ENCODE measurements at regions not wholly inside any gene's neighbourhood (a gene's known extent, or its start where the extent isn't known, plus 50 kb on each side); places are given as distances from the start of the nearest gene placed in this dataset.

- no peaks in the 10 kb centered on the region for H3K27me3 ChIP-seq
Observed at GRCh38 chr4:64533159-64533558, 123.9 kb upstream of the TECRL start.

DNA sequence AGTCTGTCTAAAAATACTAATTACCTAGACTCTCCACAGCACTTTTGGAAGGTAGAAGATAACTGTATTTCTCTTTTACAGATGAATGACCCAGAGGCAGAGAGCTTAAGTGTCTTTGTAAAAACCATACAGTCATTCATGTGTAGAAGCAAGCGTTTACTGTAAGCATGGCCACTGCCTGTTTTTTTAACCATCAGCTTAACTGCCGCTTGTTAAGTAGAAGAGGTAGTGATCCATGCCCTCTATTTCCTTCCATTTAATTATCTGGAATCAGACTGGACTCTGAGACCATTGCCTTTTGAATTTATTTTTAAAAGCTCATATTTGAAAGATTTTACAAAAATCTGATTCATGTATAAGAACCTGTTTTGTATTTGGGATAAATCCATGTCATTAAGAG lies 111.2 kb upstream of the TECRL start:
- no peaks in the 10 kb centered on the region for H3K36me3 ChIP-seq

More at GRCh38 chr4:64533159-64533558, 123.9 kb upstream of the TECRL start:
- Histone ChIP-seq H3K36me3 (no peaks in the 10 kb centered on the region), H3K9me3 (no peaks in the 10 kb centered on the region), H3K4me3 (no peak overlapping the region)
- DNase-seq: no peak

DNA sequence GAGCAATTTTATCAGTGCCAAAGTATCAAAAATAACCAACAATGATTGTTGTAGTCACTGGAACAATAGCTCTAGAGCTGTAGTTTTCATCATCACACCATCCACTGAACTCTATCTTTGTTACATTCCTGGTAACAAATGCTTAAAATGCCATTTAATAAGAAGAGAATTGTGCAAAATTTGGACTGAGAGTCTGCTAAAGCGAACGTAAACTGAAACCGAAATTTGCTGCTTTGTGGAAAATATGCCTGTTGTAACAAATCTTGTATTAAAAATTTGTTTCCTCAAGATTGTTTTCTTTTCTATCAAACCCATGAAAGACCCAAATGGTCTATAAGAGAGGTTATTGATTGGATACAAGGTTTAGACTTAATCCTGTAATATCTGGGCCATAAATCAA lies 109.3 kb upstream of the TECRL start:
- no peaks in the 10 kb centered on the region for H3K27me3 ChIP-seq
- H3K9me3 ChIP-seq: no peaks in the 10 kb centered on the region
- H3K36me3 ChIP-seq: no peaks in the 10 kb centered on the region
- H3K4me3 ChIP-seq: no peak overlapping the region
- DNase-seq: no peak

More for the DNA sequence above, 111.2 kb upstream of the TECRL start:
- DNase-seq: no peak
- Histone ChIP-seq H3K27me3 (no peaks in the 10 kb centered on the region), H3K4me3 (no peak overlapping the region), H3K9me3 (no peaks in the 10 kb centered on the region)

GRCh38 chr4:64516176-64516575 lies 106.9 kb upstream of the TECRL start:
- no peaks in the 10 kb centered on the region for H3K27me3 ChIP-seq
- H3K9me3 ChIP-seq: no peaks in the 10 kb centered on the region
- DNase-seq: no peak
- H3K4me3 ChIP-seq: no peak overlapping the region
- no peaks in the 10 kb centered on the region for H3K36me3 ChIP-seq

DNA sequence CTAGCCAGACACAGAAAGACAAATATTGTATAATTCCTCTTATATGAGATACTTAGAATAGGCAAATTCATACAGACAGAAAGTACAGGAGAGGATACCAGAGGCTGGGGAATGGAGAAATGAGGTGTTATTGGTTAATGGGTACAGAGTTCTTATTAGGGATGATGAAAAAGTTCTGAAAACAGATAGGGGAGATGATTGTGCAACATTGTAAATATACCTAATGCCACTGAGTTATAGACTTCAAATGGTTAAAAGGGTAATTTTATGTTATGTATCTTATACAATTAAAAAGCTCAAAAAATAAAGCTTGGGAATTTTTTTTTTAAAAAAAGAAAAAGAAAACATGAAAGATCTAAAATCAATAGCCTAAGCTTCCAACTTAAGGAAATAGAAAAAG lies 98.8 kb upstream of the TECRL start:
- no peak for DNase-seq
- Histone ChIP-seq H3K9me3 (no peaks in the 10 kb centered on the region), H3K4me3 (no peak overlapping the region), H3K27me3 (no peaks in the 10 kb centered on the region), H3K36me3 (no peaks in the 10 kb centered on the region)

- DNase-seq: no peak
- Histone ChIP-seq H3K9me3 (no peaks in the 10 kb centered on the region), H3K36me3 (no peaks in the 10 kb centered on the region), H3K27me3 (no peaks in the 10 kb centered on the region), H3K4me3 (no peak overlapping the region)
Observed at GRCh38 chr4:64503945-64504675, 94.9 kb upstream of the TECRL start.

GRCh38 chr4:64503416-64503815 lies 94.2 kb upstream of the TECRL start:
- no peak overlapping the region for H3K4me3 ChIP-seq
- no peaks in the 10 kb centered on the region for H3K9me3 ChIP-seq
- no peaks in the 10 kb centered on the region for H3K27me3 ChIP-seq
- no peaks in the 10 kb centered on the region for H3K36me3 ChIP-seq
- no peak for DNase-seq

DNA sequence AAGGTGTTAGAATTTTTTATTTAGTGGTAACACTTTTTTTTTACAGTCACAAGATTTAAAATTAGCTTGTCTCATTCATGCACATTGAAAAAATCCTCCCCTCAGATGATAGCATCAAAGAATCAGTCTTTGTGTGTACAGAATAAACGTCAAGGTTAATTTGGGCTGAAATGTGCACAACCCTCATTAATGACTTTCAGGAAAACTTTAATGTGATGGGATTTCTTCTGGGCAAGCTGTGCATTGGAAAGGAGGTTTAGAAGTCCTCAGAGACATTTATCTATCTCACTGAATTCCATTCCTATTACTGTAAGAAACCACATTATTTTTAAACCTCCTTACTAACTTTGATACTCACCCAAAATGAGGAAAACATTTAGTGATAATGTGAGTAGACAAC lies 88.2 kb upstream of the TECRL start:
- DNase-seq: no peak
- H3K4me3 ChIP-seq: no peak overlapping the region

DNA sequence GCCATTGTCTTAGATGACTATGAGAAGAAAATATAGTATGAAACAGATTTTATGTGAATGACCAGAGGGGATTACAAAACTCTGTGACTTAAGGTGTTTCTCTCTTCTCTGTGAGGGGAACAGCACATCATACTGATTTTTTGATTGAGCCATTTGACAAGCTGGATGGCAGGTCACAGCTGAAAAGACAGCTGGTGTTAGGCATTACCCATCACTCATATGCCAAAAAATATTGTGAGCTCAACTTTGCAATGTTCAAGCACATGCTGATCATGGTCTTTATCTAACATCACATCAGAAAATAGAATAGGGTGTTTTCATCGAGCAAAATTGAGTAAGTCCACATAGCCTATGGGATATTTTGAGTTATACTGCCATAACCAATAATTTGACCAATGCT lies 86.7 kb upstream of the TECRL start:
- Histone ChIP-seq H3K36me3 (no peaks in the 10 kb centered on the region), H3K9me3 (no peaks in the 10 kb centered on the region), H3K4me3 (no peak overlapping the region), H3K27me3 (no peaks in the 10 kb centered on the region)
- DNase-seq: no peak

More for the DNA sequence above, 88.2 kb upstream of the TECRL start:
- Histone ChIP-seq H3K27me3 (no peaks in the 10 kb centered on the region), H3K9me3 (no peaks in the 10 kb centered on the region), H3K36me3 (no peaks in the 10 kb centered on the region)

GRCh38 chr4:64489628-64490027 lies 80.4 kb upstream of the TECRL start:
- no peak for DNase-seq
- no peak overlapping the region for H3K4me3 ChIP-seq
- no peaks in the 10 kb centered on the region for H3K36me3 ChIP-seq

DNA sequence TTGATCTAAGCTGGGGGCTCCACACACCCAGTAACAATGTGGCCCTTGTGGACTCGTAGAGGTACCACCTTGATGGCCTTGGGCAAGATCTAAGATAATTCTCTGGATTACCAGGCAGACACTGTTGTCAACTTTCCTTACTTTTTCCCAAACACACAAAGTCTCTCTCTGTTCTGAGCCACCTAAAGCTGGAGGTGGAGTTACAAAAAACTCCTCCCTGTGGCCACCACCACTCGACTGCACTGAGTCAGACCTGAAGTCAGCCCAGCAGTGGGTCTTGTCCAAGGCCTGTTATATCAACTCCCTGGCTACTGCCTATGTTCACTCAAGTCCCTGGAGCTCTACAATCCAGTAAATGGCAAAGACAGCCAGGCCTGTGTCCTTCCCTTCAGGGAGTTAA lies 70.1 kb upstream of the TECRL start:
- Histone ChIP-seq H3K27me3 (no peaks in the 10 kb centered on the region), H3K9me3 (no peaks in the 10 kb centered on the region), H3K36me3 (no peaks in the 10 kb centered on the region), H3K4me3 (no peak overlapping the region)
- DNase-seq: no peak

More at GRCh38 chr4:64489628-64490027, 80.4 kb upstream of the TECRL start:
- no peaks in the 10 kb centered on the region for H3K9me3 ChIP-seq
- no peaks in the 10 kb centered on the region for H3K27me3 ChIP-seq

DNA sequence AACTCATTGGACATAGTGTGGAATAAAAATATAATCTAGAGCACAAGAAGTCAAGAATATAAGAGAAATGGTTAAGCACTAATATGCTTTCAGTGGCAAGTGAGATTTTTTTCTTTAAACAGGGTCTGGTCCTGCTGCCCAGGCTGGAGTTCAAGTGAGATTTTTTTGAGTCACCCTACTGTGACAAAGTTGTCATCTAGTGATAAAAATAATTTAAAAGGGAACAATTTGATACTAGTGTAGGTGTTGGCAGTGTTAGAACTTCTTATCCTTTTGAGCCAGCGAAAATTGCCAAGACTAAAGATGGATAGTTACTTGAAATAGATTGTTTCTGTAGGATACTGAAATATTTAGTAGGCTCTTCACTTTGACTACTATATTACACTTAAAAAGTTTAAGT lies 67.9 kb upstream of the TECRL start:
- H3K4me3 ChIP-seq: no peak overlapping the region
- no peaks in the 10 kb centered on the region for H3K36me3 ChIP-seq
- no peaks in the 10 kb centered on the region for H3K9me3 ChIP-seq
- no peaks in the 10 kb centered on the region for H3K27me3 ChIP-seq
- DNase-seq: no peak

DNA sequence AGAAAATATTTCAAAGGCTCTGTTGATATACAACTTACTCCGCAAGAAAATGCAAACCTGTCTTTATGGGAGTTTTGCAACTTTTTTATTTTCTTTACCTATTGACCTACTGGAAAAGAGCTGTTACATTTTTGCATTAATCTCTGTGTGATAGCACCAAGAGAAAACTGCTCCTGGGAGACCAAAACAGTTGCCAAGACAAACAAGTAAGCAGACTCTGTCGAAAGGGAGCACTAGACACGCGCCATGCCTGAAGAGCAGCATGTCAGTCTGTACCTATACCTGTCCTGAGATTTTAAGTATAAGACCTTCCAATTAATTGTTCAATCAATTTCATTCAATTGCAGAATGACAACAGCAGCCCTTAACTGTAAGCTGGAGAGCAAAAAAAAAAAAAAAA lies 56.0 kb upstream of the TECRL start:
- no peak for DNase-seq
- Histone ChIP-seq H3K4me3 (no peak overlapping the region), H3K36me3 (no peaks in the 10 kb centered on the region), H3K27me3 (no peaks in the 10 kb centered on the region), H3K9me3 (no peaks in the 10 kb centered on the region)

DNA sequence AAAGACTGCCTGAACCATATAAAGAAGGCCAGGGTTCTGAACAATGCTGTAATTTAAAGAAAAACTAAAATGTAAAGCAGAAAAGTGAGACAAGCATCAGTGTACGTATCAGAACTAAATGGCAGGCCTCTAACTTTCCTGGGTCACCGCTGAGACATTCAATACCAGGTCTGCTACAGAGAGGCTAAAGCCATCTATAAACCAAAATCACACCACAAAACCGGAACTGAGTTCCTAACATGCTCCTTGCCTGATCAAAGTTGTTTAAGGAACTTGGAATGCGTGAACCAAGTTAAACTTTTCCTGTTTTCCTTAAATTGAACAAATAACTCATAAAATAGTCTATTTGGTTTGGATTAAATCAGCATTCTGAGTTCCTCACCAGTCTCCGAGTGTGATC lies 55.3 kb upstream of the TECRL start:
- no peaks in the 10 kb centered on the region for H3K9me3 ChIP-seq
- no peaks in the 10 kb centered on the region for H3K36me3 ChIP-seq
- no peaks in the 10 kb centered on the region for H3K27me3 ChIP-seq
- no peak overlapping the region for H3K4me3 ChIP-seq
- DNase-seq: no peak
